NCI-H226 (cell line): ENCODE measurements at regions not wholly inside any gene's neighbourhood (a gene's known extent, or its start where the extent isn't known, plus 50 kb on each side); places are given as distances from the start of the nearest gene placed in this dataset.
A peak's percentile ranks its signal among the peaks of the same experiment; 100 is the strongest.

Experiments
- DNase-seq: peaks from one replicate; pipeline ENCODE4 v3.0.0-alpha.2; 2015

GRCh38 chr3:39000008-39000450 lies 51.7 kb downstream of the SCN11A start:
- DNase-seq: peak; percentile 42

GRCh38 chr3:38998086-38998485 lies 53.7 kb downstream of the SCN11A start:
- no peak for DNase-seq

DNA sequence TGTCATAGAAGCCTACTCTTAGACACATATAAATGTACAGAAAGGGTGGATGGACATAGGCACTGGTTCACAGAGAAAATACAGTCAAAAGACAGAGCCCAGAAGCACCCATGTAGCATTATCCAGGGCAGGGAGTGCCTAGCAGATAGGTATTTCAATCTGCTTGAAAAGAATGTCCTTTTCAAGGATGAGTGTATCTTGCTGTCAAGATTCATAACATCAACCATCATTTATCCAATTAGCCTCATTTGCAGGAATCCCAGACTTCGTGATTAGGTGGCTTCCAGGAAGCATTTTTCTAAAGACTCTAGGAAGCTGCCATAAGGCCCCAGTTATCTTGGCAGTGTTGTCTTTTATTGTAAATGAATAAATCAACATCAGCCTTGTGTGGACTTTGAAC lies 55.6 kb downstream of the SCN11A start:
- no peak for DNase-seq

GRCh38 chr3:38994251-38994650 lies 57.5 kb downstream of the SCN11A start:
- DNase-seq: no peak

DNA sequence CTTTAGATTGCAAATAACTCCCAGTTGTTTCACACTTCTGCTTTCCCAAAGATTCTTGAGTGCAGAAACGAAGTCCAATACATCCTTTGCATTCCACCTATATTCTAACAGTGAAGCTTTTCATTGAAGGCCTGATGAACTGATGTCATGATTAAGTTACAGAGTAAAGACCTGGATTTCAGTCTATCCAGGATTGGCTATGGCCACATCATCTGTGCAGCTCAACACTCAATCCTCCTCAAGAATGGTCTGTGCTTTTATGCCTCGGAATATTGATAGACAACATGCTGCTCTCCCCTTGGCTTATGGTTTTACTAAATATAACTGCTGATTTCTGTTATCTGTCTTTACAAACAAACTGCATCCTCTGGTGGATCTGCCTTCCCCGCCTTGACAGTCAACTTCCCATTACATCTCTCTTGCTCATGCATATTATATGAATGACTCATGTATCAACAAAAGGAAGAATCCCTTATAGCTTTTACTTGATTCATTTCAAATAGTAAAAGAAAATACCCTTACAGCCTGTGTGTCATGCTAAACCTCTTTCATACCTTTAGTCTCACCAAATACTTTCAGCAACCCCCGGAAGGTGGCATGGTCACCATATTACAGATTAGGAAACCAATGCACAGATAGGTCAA lies 59.5 kb downstream of the SCN11A start:
- DNase-seq: peak; percentile 79

DNA sequence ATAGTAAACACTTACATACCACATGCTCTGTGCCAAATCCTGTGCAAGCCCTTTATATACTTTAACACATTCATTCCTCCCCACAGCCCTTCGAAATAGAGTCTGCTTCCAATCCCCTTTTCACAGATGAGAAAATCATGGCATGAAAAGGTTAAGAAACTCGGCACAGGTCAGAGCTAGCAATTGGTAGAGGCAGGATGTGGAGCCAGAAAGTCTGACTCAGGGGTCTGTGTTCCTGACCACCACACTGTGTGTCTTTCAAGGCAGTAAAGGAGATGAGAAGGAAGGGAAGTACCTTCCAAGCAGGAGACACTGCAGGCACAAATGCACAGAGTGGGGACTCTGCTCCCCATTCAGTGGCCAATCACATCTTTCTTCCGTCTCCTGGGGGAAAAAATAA lies 61.1 kb downstream of the SCN11A start:
- DNase-seq: no peak

DNA sequence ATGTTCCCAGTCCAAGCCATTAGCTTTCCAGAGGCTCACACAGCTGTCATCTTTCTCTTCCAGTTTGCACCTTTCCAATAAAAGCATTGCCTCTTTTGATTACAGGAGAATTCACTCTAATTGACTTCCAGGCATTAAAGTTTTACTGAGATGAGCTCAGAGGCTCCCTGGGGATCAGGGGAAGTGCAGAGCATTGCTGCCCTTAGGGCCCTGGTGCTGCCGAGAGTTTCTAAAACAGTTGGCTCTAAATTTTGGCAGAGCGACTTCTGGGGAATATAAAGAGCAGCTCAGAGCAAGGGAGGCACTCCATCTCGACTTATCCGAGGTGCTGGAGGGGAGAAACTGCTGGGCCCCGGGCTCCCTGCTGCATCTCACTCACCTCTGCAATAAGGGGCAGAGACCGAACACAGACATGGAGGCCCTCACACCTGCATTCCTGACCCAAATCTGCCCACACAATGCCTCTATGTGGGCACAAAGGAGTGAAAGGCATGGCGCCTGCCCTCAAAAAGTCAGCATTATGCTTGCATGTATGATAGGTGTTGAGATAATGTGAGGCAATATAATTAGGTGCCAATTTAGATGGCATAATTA lies 61.7 kb downstream of the SCN11A start:
- no peak for DNase-seq

GRCh38 chr3:38988955-38989354 lies 62.8 kb downstream of the SCN11A start:
- no peak for DNase-seq

DNA sequence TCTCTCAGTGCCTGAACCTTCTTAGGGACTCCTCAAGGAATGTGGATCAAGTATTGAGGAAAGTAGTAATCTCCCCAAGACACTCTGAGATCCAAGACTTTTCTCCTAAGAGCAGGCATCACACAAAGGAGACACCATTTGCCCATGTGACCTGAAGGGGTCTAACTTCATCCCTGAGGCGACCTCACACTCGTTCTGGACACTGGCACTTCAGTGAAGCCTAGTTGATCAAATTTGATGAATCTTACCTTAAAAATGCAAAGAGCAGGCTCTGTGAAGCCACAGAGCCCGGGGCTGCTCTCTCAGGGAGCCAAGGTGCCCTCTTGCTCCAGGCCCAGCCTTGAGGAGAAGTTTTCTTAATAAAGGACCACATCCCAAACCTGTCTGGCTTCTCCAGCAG lies 64.3 kb downstream of the SCN11A start:
- DNase-seq: no peak

GRCh38 chr3:38986901-38987300 lies 64.8 kb downstream of the SCN11A start:
- DNase-seq: no peak

DNA sequence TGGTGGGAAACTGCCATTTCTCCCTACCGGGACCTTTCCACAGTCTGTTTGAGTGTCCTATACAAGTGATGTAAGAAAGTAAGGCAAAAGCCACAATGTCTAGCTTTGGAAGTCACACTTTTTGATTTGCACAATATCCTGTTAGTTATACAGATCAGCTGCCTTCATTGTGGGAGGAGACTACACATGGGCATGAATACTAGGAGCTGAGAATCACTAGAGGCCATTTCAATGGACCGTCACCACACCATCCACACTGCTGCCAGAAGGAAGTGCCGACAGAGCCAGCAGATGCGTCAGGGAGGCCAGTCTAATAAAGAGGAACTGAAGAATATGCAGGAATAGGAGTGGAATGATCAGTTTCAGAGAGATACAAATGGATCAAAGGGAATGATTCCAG lies 65.8 kb downstream of the SCN11A start:
- no peak for DNase-seq

DNA sequence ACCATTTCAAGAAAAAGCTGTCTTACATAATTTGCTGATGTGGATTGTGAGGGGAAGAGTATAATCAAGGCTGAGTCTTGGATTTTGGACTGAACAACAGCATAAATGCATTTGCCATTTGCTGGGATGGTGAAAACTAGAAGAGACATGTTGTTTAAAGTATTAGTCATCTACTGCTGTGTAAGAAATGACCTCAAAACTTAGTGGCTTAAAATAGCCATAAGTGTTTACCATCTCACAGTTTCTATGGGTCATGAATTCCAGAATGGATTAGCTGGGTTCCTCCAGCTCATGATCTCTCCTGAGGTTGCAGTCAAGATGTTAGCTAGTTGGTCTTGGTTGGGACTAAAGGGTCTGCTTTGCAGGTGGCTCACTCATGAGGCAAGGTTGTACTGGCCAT lies 66.2 kb downstream of the SCN11A start:
- no peak for DNase-seq

DNA sequence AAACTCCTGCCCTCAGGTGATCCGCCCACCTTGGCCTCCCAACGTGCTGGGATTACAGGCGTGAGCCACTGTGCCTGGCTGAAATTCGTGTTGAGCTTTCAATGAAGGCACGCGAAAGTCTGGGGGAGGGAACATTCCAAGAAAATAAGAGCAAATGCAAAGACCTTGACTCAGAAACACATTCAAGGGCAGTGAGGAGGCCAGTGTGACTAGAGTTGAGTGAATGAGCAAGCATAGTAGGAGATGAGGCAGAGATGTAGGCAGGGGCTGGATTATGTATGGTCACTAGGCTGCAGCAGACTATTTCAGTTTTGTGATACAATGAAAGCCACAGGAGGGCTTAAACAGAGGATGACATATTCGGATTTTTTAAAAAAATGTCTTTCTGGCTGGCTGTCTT lies 67.0 kb downstream of the SCN11A start:
- no peak for DNase-seq

GRCh38 chr3:38984110-38984509 lies 67.6 kb downstream of the SCN11A start:
- DNase-seq: no peak

- DNase-seq: no peak
These were observed 70.8 kb downstream of the SCN11A start for GRCh38 chr3:38980938-38981337.

- no peak for DNase-seq
These were observed 73.0 kb downstream of the SCN11A start for GRCh38 chr3:38978729-38979128.

GRCh38 chr3:38970851-38971638 lies 80.7 kb downstream of the SCN11A start:
- DNase-seq: no peak

DNA sequence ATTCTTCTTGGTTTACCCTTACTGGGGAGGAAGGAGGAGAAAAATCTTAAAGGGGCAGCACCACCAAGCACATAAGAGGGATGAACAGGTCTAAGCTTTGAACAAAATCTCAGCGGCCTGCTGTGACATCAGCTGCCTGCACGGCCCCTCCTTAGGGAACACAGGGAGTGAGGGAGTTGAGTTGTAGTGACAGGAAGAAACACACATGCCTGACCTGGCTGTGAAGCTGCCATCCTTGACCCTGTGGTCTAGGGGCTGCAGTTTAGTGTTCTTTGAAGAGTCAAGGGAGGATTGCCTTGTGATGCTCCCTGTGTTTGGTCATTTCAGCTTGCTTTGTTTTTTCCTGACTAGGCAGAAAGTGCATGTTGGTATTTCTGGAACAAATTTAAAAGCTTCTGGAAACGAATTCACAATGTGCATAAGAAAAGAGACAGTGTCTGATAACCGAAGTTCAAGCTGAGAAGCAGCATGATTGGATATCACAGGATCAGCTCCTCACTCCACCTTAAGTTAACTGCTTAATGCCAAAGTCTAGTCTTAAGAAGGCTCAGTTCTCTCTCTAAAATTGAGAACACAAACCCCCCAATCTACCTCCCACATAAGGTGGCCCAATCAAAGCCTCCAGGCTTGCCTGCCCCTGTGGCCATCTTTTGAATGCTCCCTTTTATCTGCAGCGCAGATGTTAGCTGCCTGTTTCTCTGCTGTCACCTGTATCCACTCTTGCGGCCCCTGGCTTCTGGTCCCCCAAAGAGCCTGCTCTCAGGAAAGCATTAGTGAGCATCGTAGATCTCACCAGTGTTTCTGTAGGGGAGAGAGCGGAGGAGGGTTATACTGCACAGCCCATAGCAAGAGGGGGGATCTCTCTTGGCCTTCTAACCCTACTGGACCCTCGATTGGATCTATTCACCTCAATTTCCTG lies 82.2 kb downstream of the SCN11A start:
- DNase-seq: no peak

GRCh38 chr3:38968891-38969290 lies 82.9 kb downstream of the SCN11A start:
- no peak for DNase-seq

DNA sequence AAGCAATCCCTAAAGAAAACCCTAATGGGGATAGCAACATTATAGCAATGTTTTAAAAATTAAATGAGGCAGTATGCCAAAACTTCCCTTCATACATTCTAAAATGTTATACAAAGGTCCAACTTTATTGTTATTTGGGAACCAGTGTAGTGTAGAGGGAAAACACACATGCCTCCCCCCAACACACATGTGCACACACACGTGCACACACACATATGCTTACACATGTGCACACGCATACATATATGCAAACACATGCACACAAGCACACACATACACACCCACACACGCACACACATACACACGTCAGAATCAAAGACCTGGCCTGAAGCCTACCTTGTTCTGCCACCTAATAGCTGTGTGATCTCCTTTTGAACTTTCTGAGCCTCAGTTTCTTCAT lies 83.3 kb downstream of the SCN11A start:
- no peak for DNase-seq

GRCh38 chr3:38967693-38967989 lies 84.1 kb downstream of the SCN11A start:
- DNase-seq: no peak

DNA sequence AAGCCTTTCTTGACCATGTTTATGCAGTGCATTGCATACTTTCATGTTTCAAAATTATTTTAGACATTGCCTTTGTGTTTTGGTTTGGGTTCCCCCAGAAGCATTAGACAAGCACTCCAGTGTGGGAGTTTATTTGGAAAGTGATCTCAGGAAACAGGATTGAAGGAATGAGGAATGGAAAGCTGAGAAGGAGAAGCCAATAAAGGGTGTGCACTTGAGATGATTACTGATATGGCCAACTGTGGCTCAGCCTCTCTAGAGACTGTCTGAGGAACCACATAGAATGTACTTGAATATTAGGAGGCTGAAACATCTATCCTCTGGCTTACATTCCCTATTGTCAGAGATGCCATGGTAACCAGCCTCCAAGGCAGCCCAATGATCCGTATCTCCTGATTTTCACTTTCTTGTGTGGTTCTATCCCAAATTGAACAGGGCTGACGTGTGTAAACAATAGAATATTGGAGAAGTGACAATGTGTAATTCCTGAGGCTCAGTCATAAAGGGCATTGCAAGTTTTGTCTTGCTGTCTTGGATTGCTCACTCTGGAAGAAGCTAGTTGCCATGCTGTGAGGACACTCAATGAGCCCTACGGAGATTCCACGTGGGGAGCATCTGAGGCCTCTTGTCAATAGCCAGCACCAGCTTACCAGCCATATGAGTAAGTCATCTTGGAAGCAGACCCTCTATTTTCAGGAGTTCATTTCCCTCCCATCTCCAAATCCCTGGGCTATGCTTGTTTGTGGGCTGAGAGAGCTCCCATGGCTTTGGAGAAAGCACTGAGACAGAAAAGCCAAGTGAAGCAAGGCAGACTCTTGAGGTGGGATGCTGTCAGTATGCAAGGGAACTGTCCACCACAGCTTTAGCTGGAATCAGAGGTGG lies 84.7 kb downstream of the SCN11A start:
- no peak for DNase-seq
